ENCODE measurements at regions not wholly inside any gene's neighbourhood (a gene's known extent, or its start where the extent isn't known, plus 50 kb on each side); places are given as distances from the start of the nearest gene placed in this dataset.

DNA sequence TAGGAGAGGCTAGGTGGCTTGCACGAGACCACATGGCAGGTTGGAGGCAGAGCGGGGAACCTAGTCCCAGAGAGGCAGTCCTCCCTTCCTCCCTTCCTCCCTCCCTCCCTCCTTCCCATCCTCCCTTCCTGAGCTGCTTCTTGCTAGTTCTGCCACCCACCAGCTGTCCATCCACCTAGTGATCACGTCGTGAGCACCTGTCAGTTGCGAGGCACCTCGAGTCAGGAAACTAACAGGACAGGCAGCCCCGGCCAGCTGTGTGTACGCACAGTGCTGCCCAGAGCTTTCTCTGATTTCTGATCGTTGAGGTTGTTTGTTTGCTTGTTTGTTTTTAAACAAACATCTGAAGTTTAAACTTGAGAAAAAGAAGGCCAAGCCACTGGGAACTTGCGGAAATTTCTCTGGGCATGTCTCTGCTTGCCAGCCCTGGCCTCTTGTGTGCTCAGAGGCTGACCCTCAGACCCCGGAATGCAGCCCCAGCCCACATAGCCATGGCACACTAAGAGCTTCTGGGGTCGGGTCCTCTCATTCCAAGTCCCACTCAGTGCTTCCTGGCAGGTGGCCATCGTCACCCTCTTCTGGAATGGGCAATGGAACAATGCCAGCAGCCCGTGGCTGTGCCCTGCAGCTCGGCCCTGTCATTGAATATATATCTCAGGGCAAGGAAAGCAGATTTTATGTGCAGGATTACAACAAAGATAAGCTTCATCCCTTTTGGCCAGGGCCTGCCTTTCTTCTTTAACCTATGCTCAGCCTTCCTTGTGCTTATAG, 174.0 kb downstream of the KATNIP start:
- TF ChIP-seq, protein P1, sequence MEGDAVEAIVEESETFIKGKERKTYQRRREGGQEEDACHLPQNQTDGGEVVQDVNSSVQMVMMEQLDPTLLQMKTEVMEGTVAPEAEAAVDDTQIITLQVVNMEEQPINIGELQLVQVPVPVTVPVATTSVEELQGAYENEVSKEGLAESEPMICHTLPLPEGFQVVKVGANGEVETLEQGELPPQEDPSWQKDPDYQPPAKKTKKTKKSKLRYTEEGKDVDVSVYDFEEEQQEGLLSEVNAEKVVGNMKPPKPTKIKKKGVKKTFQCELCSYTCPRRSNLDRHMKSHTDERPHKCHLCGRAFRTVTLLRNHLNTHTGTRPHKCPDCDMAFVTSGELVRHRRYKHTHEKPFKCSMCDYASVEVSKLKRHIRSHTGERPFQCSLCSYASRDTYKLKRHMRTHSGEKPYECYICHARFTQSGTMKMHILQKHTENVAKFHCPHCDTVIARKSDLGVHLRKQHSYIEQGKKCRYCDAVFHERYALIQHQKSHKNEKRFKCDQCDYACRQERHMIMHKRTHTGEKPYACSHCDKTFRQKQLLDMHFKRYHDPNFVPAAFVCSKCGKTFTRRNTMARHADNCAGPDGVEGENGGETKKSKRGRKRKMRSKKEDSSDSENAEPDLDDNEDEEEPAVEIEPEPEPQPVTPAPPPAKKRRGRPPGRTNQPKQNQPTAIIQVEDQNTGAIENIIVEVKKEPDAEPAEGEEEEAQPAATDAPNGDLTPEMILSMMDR (conservative IDR thresholded peaks at IDR 0.05; ENCODE audit: low read depth, low read length) = no peak
- no peak for TF ChIP-seq EZH2 (IDR thresholded peaks at IDR 0.05; ENCODE audit: borderline replicate concordance, low read depth, low read length, poor library complexity, severe bottlenecking)

All from A673 (cell line).